ENCODE measurements at regions not wholly inside any gene's neighbourhood (a gene's known extent, or its start where the extent isn't known, plus 50 kb on each side); places are given as distances from the start of the nearest gene placed in this dataset.
"Not testable (repeated sequence)": the region's sequence is repeated elsewhere in the genome, so short reads cannot be mapped to it uniquely, and the experiment has no call there.

GRCh38 chr16:16563962-16564361, 185.0 kb downstream of the NPIPA7 start:
- DNase-seq (ENCODE audit: low spot score); ATAC-seq (ENCODE audit: low read depth): not testable (repeated sequence)

GRCh38 chr16:16565326-16565725, 186.4 kb downstream of the NPIPA7 start:
- not testable (repeated sequence) for H3K4me3 ChIP-seq (ENCODE audit: severe bottlenecking); H3K27me3 ChIP-seq (ENCODE audit: insufficient read depth, poor library complexity, severe bottlenecking); H3K9me3 ChIP-seq (ENCODE audit: severe bottlenecking); H3K27ac ChIP-seq (ENCODE audit: poor library complexity, severe bottlenecking); H3K36me3 ChIP-seq (ENCODE audit: low read depth); DNase-seq (ENCODE audit: low spot score); ATAC-seq (ENCODE audit: low read depth); H3K4me1 ChIP-seq (ENCODE audit: insufficient read depth, poor library complexity, severe bottlenecking)

More at GRCh38 chr16:16563962-16564361, 185.0 kb downstream of the NPIPA7 start:
- not testable (repeated sequence) for H3K4me3 ChIP-seq (ENCODE audit: severe bottlenecking); H3K27ac ChIP-seq (ENCODE audit: poor library complexity, severe bottlenecking); H3K9me3 ChIP-seq (ENCODE audit: severe bottlenecking); H3K36me3 ChIP-seq (ENCODE audit: low read depth); H3K4me1 ChIP-seq (ENCODE audit: insufficient read depth, poor library complexity, severe bottlenecking); H3K27me3 ChIP-seq (ENCODE audit: insufficient read depth, poor library complexity, severe bottlenecking)

- H3K4me1 ChIP-seq (ENCODE audit: insufficient read depth, poor library complexity, severe bottlenecking); H3K27me3 ChIP-seq (ENCODE audit: insufficient read depth, poor library complexity, severe bottlenecking); H3K9me3 ChIP-seq (ENCODE audit: severe bottlenecking); H3K4me3 ChIP-seq (ENCODE audit: severe bottlenecking); DNase-seq (ENCODE audit: low spot score); ATAC-seq (ENCODE audit: low read depth); H3K36me3 ChIP-seq (ENCODE audit: low read depth); H3K27ac ChIP-seq (ENCODE audit: poor library complexity, severe bottlenecking): not testable (repeated sequence)
Observed at GRCh38 chr16:16570055-16570454, 191.1 kb downstream of the NPIPA7 start.

- ATAC-seq (ENCODE audit: low read depth); H3K36me3 ChIP-seq (ENCODE audit: low read depth); H3K27me3 ChIP-seq (ENCODE audit: insufficient read depth, poor library complexity, severe bottlenecking); H3K27ac ChIP-seq (ENCODE audit: poor library complexity, severe bottlenecking); H3K4me1 ChIP-seq (ENCODE audit: insufficient read depth, poor library complexity, severe bottlenecking); H3K9me3 ChIP-seq (ENCODE audit: severe bottlenecking); DNase-seq (ENCODE audit: low spot score); H3K4me3 ChIP-seq (ENCODE audit: severe bottlenecking): not testable (repeated sequence)
Observed at GRCh38 chr16:16570874-16571273, 191.9 kb downstream of the NPIPA7 start.

- H3K9me3 ChIP-seq (ENCODE audit: severe bottlenecking); H3K36me3 ChIP-seq (ENCODE audit: low read depth); H3K27me3 ChIP-seq (ENCODE audit: insufficient read depth, poor library complexity, severe bottlenecking); H3K4me1 ChIP-seq (ENCODE audit: insufficient read depth, poor library complexity, severe bottlenecking); DNase-seq (ENCODE audit: low spot score); ATAC-seq (ENCODE audit: low read depth); H3K4me3 ChIP-seq (ENCODE audit: severe bottlenecking); H3K27ac ChIP-seq (ENCODE audit: poor library complexity, severe bottlenecking): not testable (repeated sequence)
Observed at GRCh38 chr16:16572130-16572774, 193.3 kb downstream of the NPIPA7 start.

- not testable (repeated sequence) for H3K4me3 ChIP-seq (ENCODE audit: severe bottlenecking)
Observed at GRCh38 chr16:16577062-16577461, 198.1 kb downstream of the NPIPA7 start.

GRCh38 chr16:16578701-16579100, 199.8 kb downstream of the NPIPA7 start:
- Histone ChIP-seq H3K9me3 (ENCODE audit: severe bottlenecking) (no peaks in the 10 kb centered on the region), H3K4me1 (ENCODE audit: insufficient read depth, poor library complexity, severe bottlenecking) (no peaks in the 10 kb centered on the region), H3K27ac (ENCODE audit: poor library complexity, severe bottlenecking) (no peak overlapping the region), H3K4me3 (ENCODE audit: severe bottlenecking) (no peak overlapping the region), H3K27me3 (ENCODE audit: insufficient read depth, poor library complexity, severe bottlenecking) (no peaks in the 10 kb centered on the region), H3K36me3 (ENCODE audit: low read depth) (no peaks in the 10 kb centered on the region)
- no peak for TF ChIP-seq CTCF (IDR thresholded peaks at IDR 0.05; ENCODE audit: poor library complexity, severe bottlenecking)
- DNase-seq (ENCODE audit: low spot score) (no peak), ATAC-seq (ENCODE audit: low read depth) (no peak)

More at GRCh38 chr16:16577062-16577461, 198.1 kb downstream of the NPIPA7 start:
- DNase-seq (ENCODE audit: low spot score); ATAC-seq (ENCODE audit: low read depth); H3K9me3 ChIP-seq (ENCODE audit: severe bottlenecking); H3K27ac ChIP-seq (ENCODE audit: poor library complexity, severe bottlenecking); H3K36me3 ChIP-seq (ENCODE audit: low read depth); H3K27me3 ChIP-seq (ENCODE audit: insufficient read depth, poor library complexity, severe bottlenecking); H3K4me1 ChIP-seq (ENCODE audit: insufficient read depth, poor library complexity, severe bottlenecking): not testable (repeated sequence)

- DNase-seq (ENCODE audit: low spot score); H3K4me1 ChIP-seq (ENCODE audit: insufficient read depth, poor library complexity, severe bottlenecking); H3K4me3 ChIP-seq (ENCODE audit: severe bottlenecking); ATAC-seq (ENCODE audit: low read depth); H3K36me3 ChIP-seq (ENCODE audit: low read depth); H3K9me3 ChIP-seq (ENCODE audit: severe bottlenecking); H3K27ac ChIP-seq (ENCODE audit: poor library complexity, severe bottlenecking); H3K27me3 ChIP-seq (ENCODE audit: insufficient read depth, poor library complexity, severe bottlenecking): not testable (repeated sequence)
Observed at GRCh38 chr16:16582916-16583315, 204.0 kb downstream of the NPIPA7 start.

- H3K27ac ChIP-seq (ENCODE audit: poor library complexity, severe bottlenecking); H3K36me3 ChIP-seq (ENCODE audit: low read depth); H3K9me3 ChIP-seq (ENCODE audit: severe bottlenecking); DNase-seq (ENCODE audit: low spot score); H3K4me1 ChIP-seq (ENCODE audit: insufficient read depth, poor library complexity, severe bottlenecking); H3K4me3 ChIP-seq (ENCODE audit: severe bottlenecking); H3K27me3 ChIP-seq (ENCODE audit: insufficient read depth, poor library complexity, severe bottlenecking); ATAC-seq (ENCODE audit: low read depth): not testable (repeated sequence)
Observed at GRCh38 chr16:16586073-16586651, 207.2 kb downstream of the NPIPA7 start.

GRCh38 chr16:16586969-16587368, 208.0 kb downstream of the NPIPA7 start:
- not testable (repeated sequence) for DNase-seq (ENCODE audit: low spot score); ATAC-seq (ENCODE audit: low read depth); H3K27me3 ChIP-seq (ENCODE audit: insufficient read depth, poor library complexity, severe bottlenecking); H3K9me3 ChIP-seq (ENCODE audit: severe bottlenecking); H3K27ac ChIP-seq (ENCODE audit: poor library complexity, severe bottlenecking); H3K4me1 ChIP-seq (ENCODE audit: insufficient read depth, poor library complexity, severe bottlenecking); H3K4me3 ChIP-seq (ENCODE audit: severe bottlenecking); H3K36me3 ChIP-seq (ENCODE audit: low read depth)

GRCh38 chr16:16588436-16588835, 209.5 kb downstream of the NPIPA7 start:
- not testable (repeated sequence) for DNase-seq (ENCODE audit: low spot score); H3K27me3 ChIP-seq (ENCODE audit: insufficient read depth, poor library complexity, severe bottlenecking); H3K4me3 ChIP-seq (ENCODE audit: severe bottlenecking); H3K27ac ChIP-seq (ENCODE audit: poor library complexity, severe bottlenecking); H3K36me3 ChIP-seq (ENCODE audit: low read depth); ATAC-seq (ENCODE audit: low read depth); H3K4me1 ChIP-seq (ENCODE audit: insufficient read depth, poor library complexity, severe bottlenecking); H3K9me3 ChIP-seq (ENCODE audit: severe bottlenecking)

All from RWPE2 (cell line).